ENCODE measurements at regions not wholly inside any gene's neighbourhood (a gene's known extent, or its start where the extent isn't known, plus 50 kb on each side); places are given as distances from the start of the nearest gene placed in this dataset.
A peak's percentile ranks its signal among the peaks of the same experiment; 100 is the strongest.

GRCh38 chr15:87572381-87572910 lies 684.1 kb downstream of the NTRK3 start:
- Histone ChIP-seq H3K4me1 (no peaks in the 10 kb centered on the region), H3K27ac (no peak overlapping the region), H3K36me3 (no peaks in the 10 kb centered on the region), H3K4me3 (no peak overlapping the region), H3K27me3 (no peaks in the 10 kb centered on the region), H3K9me3 (no peaks in the 10 kb centered on the region)
- DNase-seq, result no peak
- intact Hi-C loops (cut with DNase I), result no loop called here
- ATAC-seq, result no peak
- TF ChIP-seq CTCF (IDR thresholded peaks at IDR 0.05), result no peak

DNA sequence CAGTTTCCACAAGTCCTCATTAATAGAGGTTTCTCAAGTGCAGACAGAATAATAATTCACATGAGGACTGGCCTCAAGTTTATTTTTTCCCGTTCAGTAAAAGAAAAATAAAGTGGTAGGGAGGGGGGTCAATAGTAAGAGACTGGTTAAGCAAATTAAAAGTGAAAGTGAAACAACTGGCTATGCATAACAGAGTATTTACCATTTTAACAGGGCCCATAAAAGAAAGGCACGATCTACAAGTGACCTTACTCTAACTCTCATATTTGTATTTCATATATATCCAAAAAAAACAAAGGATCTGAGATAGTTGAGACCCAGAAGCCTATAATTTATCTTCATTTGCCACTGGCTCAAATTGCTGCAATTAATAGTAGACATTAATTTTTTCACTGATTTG lies 686.3 kb downstream of the NTRK3 start:
- Histone ChIP-seq H3K27ac (no peak overlapping the region), H3K4me1 (no peaks in the 10 kb centered on the region), H3K36me3 (no peaks in the 10 kb centered on the region), H3K27me3 (no peaks in the 10 kb centered on the region), H3K9me3 (no peaks in the 10 kb centered on the region), H3K4me3 (peak overlapping the region; percentile 21)
- ATAC-seq, result no peak
- intact Hi-C loops (cut with DNase I), result no loop called here
- TF ChIP-seq CTCF (IDR thresholded peaks at IDR 0.05), result no peak
- no peak for DNase-seq

DNA sequence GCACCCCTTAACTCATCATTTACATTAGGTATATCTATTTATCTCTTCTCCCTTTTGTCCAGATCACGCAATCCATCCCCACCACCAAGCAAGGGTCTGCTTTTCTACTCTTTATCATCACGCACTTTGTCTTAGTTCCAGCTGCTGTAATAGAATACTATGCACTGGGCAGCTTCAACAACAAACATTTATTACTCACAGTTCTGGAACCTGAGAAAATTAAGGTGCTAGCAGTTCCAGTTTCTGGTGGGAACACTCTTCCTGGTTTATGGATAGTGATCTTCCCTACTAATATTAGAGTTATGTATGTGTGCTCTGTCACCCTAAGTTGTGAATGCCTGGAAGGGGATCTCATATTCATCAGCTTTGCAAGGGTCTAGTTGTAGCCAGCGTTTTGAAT lies 687.0 kb downstream of the NTRK3 start:
- no peak overlapping the region for H3K4me3 ChIP-seq

DNA sequence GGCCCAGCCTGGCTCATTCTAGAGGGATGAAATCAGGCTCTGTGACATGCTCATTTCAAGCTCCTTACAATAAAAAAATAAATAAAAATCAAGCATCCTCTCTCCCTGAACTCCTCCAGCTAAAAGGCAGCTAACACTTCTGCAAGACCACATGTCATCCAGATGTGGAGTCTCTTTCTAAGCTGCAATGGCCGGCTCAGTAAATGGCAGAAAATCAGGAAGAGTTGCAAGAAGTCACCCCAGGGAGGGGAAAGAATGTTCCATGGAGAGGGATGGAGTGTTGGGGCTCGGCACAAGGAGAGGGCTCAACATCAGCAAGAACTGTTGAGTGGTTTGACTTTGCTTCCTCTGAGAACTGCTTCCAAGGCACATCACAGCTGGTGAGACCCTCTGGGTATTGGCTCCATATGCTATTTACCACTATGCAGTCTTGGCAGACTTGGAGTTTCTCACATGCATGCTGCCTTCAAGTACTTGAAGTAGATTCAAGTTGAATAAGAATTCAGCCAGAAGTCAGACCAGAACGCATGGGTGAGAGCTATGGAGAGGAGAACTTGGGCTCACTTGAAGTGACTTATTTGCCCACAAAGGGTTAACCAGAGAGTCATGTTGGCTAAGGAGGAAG lies 689.0 kb downstream of the NTRK3 start:
- Histone ChIP-seq H3K4me1 (no peaks in the 10 kb centered on the region), H3K4me3 (no peak overlapping the region), H3K27ac (no peak overlapping the region), H3K9me3 (no peaks in the 10 kb centered on the region), H3K27me3 (no peaks in the 10 kb centered on the region), H3K36me3 (no peaks in the 10 kb centered on the region)
- TF ChIP-seq CTCF (IDR thresholded peaks at IDR 0.05), result no peak
- DNase-seq (no peak), ATAC-seq (no peak)
- intact Hi-C loops (cut with DNase I), result no loop called here

More for the DNA sequence above, 687.0 kb downstream of the NTRK3 start:
- DNase-seq (no peak), ATAC-seq (no peak)
- Histone ChIP-seq H3K9me3 (no peaks in the 10 kb centered on the region), H3K4me1 (no peaks in the 10 kb centered on the region), H3K27ac (no peak overlapping the region), H3K36me3 (no peaks in the 10 kb centered on the region), H3K27me3 (no peaks in the 10 kb centered on the region)
- TF ChIP-seq CTCF (IDR thresholded peaks at IDR 0.05), result no peak
- intact Hi-C loops (cut with DNase I), result no loop called here

- H3K4me1 ChIP-seq, result no peaks in the 10 kb centered on the region
- ATAC-seq, result no peak
- no peak for TF ChIP-seq CTCF (IDR thresholded peaks at IDR 0.05)
- no peak overlapping the region for H3K27ac ChIP-seq
- no peaks in the 10 kb centered on the region for H3K27me3 ChIP-seq
- no peaks in the 10 kb centered on the region for H3K9me3 ChIP-seq
- intact Hi-C loops (cut with DNase I), result no loop called here
- no peak for DNase-seq
- H3K4me3 ChIP-seq, result no peak overlapping the region
- H3K36me3 ChIP-seq, result no peaks in the 10 kb centered on the region
Observed at GRCh38 chr15:87566236-87566635, 690.3 kb downstream of the NTRK3 start.

GRCh38 chr15:87564681-87565080 lies 691.9 kb downstream of the NTRK3 start:
- Histone ChIP-seq H3K36me3 (no peaks in the 10 kb centered on the region), H3K9me3 (no peaks in the 10 kb centered on the region), H3K4me3 (no peak overlapping the region), H3K27me3 (no peaks in the 10 kb centered on the region), H3K4me1 (no peaks in the 10 kb centered on the region), H3K27ac (no peak overlapping the region)
- DNase-seq (no peak), ATAC-seq (no peak)
- intact Hi-C loops (cut with DNase I), result no loop called here
- TF ChIP-seq CTCF (IDR thresholded peaks at IDR 0.05), result no peak
